Body of pancreas (tissue), 4 donors: ENCODE measurements at regions not wholly inside any gene's neighbourhood (a gene's known extent, or its start where the extent isn't known, plus 50 kb on each side); places are given as distances from the start of the nearest gene placed in this dataset.

Experiments
- POLR2A ChIP-seq, 3 donors: fragments of 450-650 bp; IDR thresholded peaks; one replicate each; pipeline ENCODE4 v1.6.1; 2016; ENCODE audit warnings: antibody characterized with exemption in 3 of 3, mild to moderate bottlenecking in 2 of 3
- TF ChIP-seq, protein P1 (sequence below), 7 experiments: fragments of 450-650 bp in 4 of 7; fragments of 200-600 bp in 3 of 7; sonication (generic) in 3 of 7; IDR thresholded peaks; one replicate each; pipeline ENCODE4 v1.5.1; 2016 to 2019; ENCODE audit warnings: antibody characterized with exemption in 7 of 7

DNA sequence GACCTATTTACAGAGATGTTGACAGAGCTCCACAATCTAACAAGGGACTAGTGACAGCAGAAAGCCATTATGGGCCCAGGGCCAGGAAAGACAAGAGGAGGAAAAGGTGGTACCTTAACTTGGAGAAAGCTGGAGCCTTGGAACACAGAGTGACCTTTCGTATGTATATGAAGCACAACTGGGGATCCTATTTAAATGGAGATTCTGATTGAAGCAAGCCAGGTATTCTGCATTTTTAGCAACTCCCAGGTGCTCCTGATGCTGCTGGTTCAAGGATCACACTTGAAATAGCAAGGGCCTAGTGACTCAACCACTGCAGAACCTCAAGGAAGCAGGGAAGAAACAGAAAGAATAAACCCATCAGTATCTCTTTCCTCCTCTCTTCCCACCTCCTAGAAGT, 99.4 kb downstream of the TMEM47 start:
- TF ChIP-seq, protein P1, sequence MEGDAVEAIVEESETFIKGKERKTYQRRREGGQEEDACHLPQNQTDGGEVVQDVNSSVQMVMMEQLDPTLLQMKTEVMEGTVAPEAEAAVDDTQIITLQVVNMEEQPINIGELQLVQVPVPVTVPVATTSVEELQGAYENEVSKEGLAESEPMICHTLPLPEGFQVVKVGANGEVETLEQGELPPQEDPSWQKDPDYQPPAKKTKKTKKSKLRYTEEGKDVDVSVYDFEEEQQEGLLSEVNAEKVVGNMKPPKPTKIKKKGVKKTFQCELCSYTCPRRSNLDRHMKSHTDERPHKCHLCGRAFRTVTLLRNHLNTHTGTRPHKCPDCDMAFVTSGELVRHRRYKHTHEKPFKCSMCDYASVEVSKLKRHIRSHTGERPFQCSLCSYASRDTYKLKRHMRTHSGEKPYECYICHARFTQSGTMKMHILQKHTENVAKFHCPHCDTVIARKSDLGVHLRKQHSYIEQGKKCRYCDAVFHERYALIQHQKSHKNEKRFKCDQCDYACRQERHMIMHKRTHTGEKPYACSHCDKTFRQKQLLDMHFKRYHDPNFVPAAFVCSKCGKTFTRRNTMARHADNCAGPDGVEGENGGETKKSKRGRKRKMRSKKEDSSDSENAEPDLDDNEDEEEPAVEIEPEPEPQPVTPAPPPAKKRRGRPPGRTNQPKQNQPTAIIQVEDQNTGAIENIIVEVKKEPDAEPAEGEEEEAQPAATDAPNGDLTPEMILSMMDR (IDR thresholded peaks at IDR 0.05): no peak
- no peak for TF ChIP-seq POLR2A (IDR thresholded peaks at IDR 0.05)
